ENCODE measurements at regions not wholly inside any gene's neighbourhood (a gene's known extent, or its start where the extent isn't known, plus 50 kb on each side); places are given as distances from the start of the nearest gene placed in this dataset.
"Not testable (repeated sequence)": the region's sequence is repeated elsewhere in the genome, so short reads cannot be mapped to it uniquely, and the experiment has no call there.

GRCh38 chr6:134632982-134633940, 315.3 kb upstream of the SGK1 start:
- DNase-seq, result not testable (repeated sequence)

DNA sequence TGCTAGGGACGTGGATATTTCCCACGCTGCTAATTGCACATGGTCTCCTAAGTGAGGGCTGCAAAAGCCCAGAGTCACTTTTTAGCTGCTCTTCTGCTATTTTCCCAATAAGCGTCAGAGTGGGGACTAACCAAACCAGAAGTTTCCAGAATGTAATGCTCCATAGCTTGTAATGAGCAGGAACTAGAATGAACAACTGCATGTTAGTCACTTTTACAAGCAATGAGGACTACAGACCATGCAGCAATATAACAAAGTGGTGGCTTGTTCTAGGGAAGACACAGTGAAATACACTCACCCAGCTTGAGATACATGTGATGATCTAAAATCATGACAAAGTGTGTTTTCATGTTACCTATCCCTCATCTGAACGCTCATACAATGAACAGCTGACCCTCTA, 314.1 kb upstream of the SGK1 start:
- DNase-seq, result no peak

GRCh38 chr6:134631398-134631924, 313.5 kb upstream of the SGK1 start:
- DNase-seq, result no peak

- DNase-seq, result no peak
These were observed 312.7 kb upstream of the SGK1 start for GRCh38 chr6:134630508-134631121.

DNA sequence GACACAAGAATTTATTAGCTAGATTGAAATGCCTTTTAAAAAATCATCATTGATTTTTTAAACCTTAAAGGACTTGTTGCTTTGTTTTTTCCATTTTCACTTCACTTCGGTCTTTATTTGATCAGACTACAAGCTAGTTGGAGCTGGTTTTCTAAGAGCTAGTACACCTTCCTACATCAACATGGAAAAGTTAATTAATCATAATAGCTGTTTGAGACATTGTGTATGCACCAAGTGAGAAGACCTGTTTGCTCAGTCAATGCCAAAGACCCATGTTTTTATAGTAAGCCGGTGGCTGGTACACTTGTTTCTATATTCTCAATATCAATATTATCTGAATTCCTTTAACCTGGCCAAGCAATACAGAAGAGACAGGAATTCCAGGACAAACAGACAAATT, 310.2 kb upstream of the SGK1 start:
- no peak for DNase-seq

GRCh38 chr6:134627707-134628106, 309.8 kb upstream of the SGK1 start:
- DNase-seq, result no peak

DNA sequence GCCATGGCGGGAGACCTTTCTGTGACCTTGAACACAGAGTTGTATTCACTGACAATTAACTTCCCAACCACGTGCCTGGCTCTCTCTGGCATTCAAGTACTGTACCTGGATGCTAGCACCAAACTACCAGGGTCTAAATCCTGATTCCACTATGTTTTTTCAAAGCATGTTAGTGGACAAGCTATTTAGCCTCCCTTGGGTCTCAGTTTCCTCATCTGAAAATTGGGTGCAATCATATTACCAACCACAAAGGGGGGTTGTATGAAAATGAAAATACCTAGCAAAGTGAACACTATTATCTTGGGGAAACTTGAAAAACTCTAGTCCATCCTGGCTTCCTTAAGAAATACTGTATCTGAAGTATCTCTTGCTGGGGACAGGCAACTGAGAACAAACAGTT, 308.7 kb upstream of the SGK1 start:
- DNase-seq, result no peak

GRCh38 chr6:134626086-134626485, 308.2 kb upstream of the SGK1 start:
- DNase-seq, result no peak

DNA sequence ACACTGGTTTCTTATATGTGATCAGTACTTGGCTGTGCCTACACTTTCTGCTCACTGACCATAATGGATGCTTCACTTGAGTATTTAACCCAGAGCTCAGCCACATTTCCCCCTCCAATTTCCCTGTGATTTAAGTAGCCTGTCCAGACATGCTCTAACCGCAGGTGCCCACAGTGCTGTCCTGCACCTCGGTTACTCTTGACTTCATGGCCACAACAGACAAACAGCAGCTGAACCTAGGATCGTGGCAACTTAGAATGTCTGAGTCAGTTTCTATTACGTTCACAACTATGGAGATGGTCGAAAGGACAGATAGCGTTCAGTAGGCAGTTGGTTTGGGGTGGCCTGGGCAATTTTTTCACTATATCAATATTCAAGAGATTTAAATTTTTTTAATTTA, 306.9 kb upstream of the SGK1 start:
- no peak for DNase-seq

DNA sequence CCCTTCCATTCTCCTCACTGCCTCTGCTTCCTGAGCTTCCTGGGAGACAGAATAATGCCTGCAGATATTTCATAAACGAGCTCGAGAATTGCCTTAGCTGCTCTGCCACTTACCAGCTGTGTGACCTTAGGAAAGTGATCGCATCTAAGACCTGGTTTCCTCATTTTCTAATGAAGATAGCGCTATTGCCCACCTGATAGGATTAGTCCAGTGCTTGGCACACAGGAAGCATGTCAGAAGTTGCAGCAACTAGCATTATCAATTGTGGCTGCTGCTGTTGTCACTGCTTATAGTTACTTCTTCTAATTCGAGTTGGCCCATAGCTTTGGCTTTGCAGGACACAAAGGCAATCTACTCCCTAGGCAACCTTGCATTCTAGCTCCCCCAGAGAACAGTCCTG, 305.5 kb upstream of the SGK1 start:
- DNase-seq, result no peak

GRCh38 chr6:134622382-134623173, 304.7 kb upstream of the SGK1 start:
- no peak for DNase-seq

- DNase-seq, result no peak
These were observed 303.9 kb upstream of the SGK1 start for GRCh38 chr6:134621858-134622257.

DNA sequence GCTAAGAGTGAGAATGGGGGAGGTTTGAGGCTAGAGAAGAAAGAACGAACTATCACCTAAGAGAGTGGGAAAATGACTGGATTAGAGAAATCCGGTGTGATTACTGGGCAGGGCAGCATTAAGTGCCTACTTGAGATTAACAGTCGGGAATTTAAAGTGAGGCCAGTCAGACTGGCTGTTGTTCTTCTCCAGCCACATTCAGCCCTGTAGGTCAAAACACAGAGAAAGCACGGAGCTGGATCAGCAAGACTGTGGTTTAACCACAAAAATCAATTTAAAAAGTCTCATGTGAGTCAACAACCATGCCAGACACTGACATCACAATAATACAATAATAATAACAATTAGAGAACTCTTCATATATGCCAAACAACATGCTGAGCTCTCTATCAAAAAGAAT, 301.9 kb upstream of the SGK1 start:
- no peak for DNase-seq

DNA sequence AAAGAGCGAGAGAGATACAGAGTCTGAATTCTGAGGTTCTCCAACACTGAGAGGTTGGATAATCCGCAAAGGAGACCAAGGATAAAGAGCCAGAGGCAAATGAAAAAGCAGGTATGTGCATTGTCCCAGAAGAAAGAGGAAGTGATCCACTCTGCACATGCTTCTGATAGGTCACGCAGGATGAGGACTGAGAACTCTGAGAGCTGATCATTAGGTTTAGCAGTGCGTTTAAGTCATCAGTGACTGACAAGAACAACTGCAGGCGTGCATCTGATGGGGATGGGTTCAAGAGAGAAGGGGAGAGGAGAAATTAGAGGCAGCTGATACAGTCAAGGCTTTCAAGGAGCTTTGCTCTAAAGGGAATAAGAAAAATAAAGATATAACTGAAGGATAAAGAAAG, 301.2 kb upstream of the SGK1 start:
- DNase-seq, result no peak

DNA sequence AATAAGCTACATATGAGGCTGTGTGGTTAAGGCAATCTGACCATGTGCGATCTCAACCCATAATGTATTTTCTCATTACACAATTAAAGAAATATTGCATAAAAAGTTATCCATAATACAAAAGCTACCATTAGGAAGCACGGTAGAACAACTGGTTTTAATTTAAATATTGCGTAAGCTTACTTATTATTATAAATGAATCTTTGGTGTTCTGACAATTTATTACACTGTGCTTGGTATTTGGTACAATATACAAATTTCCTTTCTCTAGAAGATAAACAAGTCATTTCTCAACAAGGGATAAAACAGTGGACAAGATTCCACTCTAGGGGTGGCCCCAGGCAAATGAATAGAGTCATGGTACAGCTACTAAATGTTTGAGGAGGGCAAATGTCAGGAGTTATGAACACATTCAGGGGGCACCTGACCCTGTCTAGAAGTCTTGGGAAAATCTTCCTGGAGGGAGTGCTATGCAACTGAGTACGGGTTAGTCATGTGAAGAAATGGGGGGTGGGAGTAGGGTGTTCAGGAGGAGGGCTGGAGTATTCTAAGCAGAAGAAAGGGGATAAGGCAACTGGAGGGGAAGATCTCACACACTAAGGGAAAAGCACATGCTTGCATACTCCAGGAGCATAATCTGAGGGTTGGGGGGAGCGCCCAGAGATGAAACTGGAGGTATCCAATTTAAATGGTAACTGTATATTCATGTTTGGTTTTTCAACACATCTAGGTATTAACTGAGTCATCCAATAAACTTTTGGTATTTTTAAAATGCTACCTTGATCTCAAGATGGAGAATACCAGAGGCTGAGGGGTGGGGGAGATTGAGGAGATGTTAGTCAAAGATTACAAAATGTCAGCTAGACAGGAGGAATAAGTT, 296.9 kb upstream of the SGK1 start:
- no peak for DNase-seq

DNA sequence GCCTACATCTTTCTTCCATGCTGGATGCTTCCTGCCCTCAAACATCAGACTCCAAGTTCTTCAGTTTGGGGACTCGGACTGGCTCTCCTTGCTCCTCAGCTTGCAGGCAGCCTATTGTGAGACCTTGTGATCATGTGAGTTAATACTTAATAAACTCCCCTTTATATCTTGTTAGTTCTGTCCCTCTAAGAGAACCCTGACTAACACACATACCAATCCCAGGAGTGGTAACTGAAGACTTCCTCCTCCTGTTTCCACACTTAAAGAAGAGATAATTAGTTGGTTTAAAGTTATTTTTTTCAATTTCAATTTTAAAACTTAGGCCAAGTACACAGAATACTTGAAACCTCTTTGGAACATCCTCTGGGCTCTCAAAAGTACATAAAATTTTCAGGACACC, 294.2 kb upstream of the SGK1 start:
- DNase-seq, result not testable (repeated sequence)

- no peak for DNase-seq
These were observed 292.5 kb upstream of the SGK1 start for GRCh38 chr6:134610411-134610810.

GRCh38 chr6:134609716-134610261, 291.9 kb upstream of the SGK1 start:
- DNase-seq, result no peak

DNA sequence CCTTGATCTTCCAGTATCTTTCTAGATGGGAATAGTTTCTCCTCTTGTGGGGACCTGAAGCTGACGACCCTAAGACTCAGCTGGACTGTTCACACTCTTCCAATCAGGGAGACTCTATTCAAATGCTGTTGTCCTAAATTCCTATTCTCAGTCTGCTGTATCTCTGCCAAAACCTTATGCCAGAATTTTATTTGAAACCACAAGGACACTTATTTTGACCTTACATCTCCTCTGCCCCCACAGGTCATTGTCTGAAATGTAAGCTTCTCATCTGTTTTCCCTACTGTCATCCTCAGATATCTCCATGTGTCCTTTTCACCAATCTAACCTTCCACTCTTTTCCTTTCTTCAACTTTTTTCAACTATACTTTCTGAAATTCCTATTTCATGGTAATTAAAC, 289.5 kb upstream of the SGK1 start:
- DNase-seq, result no peak

DNA sequence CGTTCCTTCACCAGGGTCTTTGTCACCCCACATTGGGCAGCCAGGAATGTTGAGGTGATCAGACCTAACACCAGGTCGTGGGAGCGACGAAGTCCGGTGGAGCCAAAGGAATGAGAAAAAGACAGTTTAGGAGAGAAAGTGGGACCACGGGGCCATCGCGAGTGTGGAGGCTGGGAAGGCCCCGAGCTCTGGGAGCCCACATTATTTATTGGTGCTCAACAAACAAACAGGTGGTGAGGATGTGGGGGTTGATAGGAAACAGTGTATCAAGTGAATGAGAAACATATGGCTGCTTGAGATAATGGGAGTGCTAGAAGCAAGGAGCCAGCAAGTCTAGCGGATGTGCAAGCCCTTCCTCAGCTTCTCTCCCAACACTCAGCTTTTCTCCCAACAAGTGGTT, 287.1 kb upstream of the SGK1 start:
- no peak for DNase-seq

DNA sequence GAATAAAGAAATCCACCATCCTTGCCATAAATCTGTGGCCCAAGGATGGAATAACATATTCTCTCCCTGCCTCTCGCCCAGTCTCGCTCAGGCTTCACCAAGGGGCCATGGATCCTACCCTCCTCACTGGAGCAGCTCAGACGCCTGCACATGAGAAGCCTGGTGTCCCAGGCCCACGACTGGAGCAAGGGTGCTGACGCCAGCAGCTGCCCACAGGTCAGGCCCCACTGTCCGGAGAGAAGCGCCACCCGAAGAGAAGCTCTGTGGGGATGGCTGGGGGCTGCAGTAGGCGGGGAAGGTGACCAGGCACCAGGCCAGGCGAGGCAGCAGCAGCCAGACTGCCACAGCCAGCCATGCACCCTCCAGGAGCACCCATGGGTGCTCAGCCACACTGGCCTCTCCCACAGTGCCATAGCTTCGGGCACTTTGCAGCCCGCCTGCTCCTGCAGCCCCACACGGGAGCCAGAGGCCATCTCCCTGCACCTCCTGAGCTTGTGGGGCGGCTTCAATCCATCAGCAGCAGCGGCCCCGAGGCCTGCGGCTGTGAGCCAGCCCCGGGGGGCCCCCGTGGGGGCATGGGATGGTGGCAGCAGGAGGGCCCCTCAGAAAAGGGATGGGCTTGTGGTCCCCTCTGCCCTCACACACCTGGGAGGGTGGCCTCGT, 286.2 kb upstream of the SGK1 start:
- no peak for DNase-seq

Data from occipital lobe (tissue), 1 donor.